Subcutaneous abdominal adipose tissue (tissue), 5 donors: ENCODE measurements at regions not wholly inside any gene's neighbourhood (a gene's known extent, or its start where the extent isn't known, plus 50 kb on each side); places are given as distances from the start of the nearest gene placed in this dataset.
"Not testable (repeated sequence)": the region's sequence is repeated elsewhere in the genome, so short reads cannot be mapped to it uniquely, and the experiment has no call there.

Source experiments
- H3K27ac ChIP-seq: one replicate; pipeline ENCODE4 v1.7.0; 2013; ENCODE audit warnings: low read depth, mild to moderate bottlenecking, inconsistent platforms, low read length, moderate library complexity
- H3K27me3 ChIP-seq, 5 donors: one replicate each; pipeline ENCODE4 v1.7.0; 2013; ENCODE audit warnings: low read length in 5 of 5, inconsistent platforms in 1 of 5; ENCODE audit not compliant: control insufficient read depth in 5 of 5, insufficient read depth in 4 of 5
- H3K36me3 ChIP-seq, 5 donors: one replicate each; pipeline ENCODE4 v1.7.0; 2013; ENCODE audit warnings: low read length in 5 of 5; ENCODE audit not compliant: control insufficient read depth in 5 of 5, insufficient read depth in 5 of 5
- H3K4me1 ChIP-seq, 5 donors: one replicate each; pipeline ENCODE4 v1.7.0; 2013; ENCODE audit warnings: low read length in 5 of 5, mild to moderate bottlenecking in 3 of 5, moderate library complexity in 1 of 5; ENCODE audit not compliant: control insufficient read depth in 5 of 5, insufficient read depth in 5 of 5
- H3K4me3 ChIP-seq, 5 donors: one replicate each; pipeline ENCODE4 v1.7.0; 2013; ENCODE audit warnings: low read length in 5 of 5, low read depth in 1 of 5
- H3K9ac ChIP-seq, 5 donors: one replicate each; pipeline ENCODE4 v1.7.0; 2013; ENCODE audit warnings: low read length in 5 of 5, mild to moderate bottlenecking in 4 of 5, moderate library complexity in 3 of 5
- H3K9me3 ChIP-seq, 5 donors: one replicate each; pipeline ENCODE4 v1.7.0; 2013; ENCODE audit warnings: low read length in 5 of 5; ENCODE audit not compliant: control insufficient read depth in 5 of 5
- donor health status: healthy.
- donor health status: healthy.
- donor health status: healthy.
- donor health status: healthy.
- donor health status: healthy.

DNA sequence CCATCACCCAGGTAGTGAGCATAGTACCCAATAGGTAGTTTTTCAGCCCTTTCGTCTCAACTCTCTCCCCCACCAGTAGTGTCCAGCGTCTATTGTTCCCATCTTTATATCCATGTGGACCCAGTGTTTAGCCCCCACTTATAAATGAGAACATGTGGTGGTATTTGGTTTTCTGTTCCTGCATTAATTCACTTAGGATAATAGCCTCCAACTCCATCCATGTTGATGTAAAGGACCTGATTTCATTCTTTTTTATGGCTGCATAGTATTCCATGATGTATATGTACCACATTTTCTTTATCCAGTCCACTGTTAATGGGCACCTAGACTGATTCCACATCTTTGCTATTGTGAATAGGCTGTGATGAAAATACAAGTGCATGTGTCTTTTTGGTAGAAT lies 51.3 kb downstream of the NACA2 start:
- not testable (repeated sequence) for H3K36me3 ChIP-seq, H3K4me3 ChIP-seq, H3K9ac ChIP-seq, H3K4me1 ChIP-seq, H3K27ac ChIP-seq, H3K27me3 ChIP-seq
- peaks cover 0 to 11% (median 3%) of the 10 kb centered on the region in 5 donors for H3K9me3 ChIP-seq

DNA sequence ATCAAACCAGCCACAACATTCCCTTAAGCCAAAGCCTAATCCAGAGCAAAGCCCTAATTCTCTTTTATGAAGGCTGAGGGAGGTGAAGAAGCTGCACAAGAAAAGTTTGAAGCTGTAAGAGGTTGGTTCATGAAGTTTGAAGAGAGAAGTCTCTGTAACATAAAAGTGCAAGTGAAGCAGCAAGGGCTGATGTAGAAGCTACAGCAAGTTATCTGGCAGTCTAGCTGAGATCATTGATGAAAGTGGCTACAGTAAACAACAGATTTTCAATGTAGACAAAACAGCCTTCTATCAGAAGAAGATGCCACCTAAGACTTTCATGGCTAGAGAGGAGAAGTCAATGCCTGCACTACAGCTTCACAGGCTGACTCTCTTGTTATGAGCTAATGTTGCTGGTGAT lies 52.5 kb downstream of the NACA2 start:
- no peaks in the 10 kb centered on the region for H3K36me3 ChIP-seq
- no peak overlapping the region for H3K27ac ChIP-seq
- no peak overlapping the region for H3K9ac ChIP-seq
- H3K4me1 ChIP-seq = no peaks in the 10 kb centered on the region
- H3K4me3 ChIP-seq = no peak overlapping the region
- H3K27me3 ChIP-seq = no peaks in the 10 kb centered on the region
- peaks cover 0 to 11% (median 3%) of the 10 kb centered on the region in 5 donors for H3K9me3 ChIP-seq

DNA sequence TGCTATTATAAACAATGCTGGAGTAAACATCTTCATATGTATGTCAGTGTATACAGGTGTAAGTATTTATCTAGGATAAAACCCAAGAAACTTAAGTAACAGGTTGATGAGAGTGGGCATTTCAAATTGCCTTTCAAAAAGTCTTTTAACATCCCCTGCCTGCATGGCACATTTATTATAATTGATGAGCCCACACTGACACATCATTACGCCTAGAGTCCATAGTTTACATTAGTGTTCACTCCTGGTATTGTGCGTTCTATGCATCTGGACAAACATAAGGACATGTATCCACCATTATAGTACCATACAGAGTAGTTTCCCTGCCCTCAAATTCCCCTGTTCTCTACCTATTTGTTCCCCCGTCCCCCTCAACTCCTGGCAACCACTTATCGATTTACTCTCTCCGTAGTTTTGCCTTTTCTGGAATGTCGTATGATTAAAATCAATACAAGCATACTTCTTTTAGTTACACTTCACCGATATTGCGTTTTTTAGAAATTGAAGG lies 53.7 kb downstream of the NACA2 start:
- H3K4me3 ChIP-seq = no peak overlapping the region
- H3K9me3 ChIP-seq = peaks cover 0 to 11% (median 3%) of the 10 kb centered on the region in 5 donors
- no peaks in the 10 kb centered on the region for H3K27me3 ChIP-seq
- no peak overlapping the region for H3K9ac ChIP-seq
- no peaks in the 10 kb centered on the region for H3K36me3 ChIP-seq
- no peak overlapping the region for H3K27ac ChIP-seq
- no peaks in the 10 kb centered on the region for H3K4me1 ChIP-seq

DNA sequence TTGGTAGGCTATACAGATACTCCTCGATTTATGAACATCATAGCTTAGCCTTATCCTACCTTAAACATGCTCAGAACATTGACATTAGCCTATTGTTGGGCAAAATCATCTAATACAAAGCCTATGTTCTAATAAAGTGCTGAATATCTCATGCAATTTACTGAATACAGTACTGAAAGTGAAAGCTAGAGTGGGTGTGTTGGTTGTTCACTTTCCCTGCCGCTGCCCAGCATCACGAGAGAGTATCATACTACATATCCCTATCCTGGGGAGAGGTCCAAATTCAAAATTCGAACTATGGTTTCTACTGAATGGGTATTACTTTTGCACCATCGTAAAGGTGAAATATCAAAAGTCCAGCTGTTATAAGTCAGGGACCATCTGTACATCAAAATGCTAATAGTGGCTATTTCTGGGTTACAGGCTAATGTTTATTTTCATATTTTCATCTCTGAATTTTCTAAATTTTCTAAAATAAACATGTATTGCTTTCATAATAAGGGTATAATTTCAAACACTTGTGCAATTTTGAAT lies 54.5 kb downstream of the NACA2 start:
- H3K27me3 ChIP-seq = no peaks in the 10 kb centered on the region
- no peak overlapping the region for H3K27ac ChIP-seq
- H3K4me1 ChIP-seq = no peaks in the 10 kb centered on the region
- peaks cover 0 to 9% (median 3%) of the 10 kb centered on the region in 5 donors for H3K9me3 ChIP-seq
- no peak overlapping the region for H3K9ac ChIP-seq
- H3K36me3 ChIP-seq = no peaks in the 10 kb centered on the region
- H3K4me3 ChIP-seq = peak overlapping the region in 4 of 5 donors; percentile 9 to 65 (median 34)
